KG1 (cell line): ENCODE measurements at regions not wholly inside any gene's neighbourhood (a gene's known extent, or its start where the extent isn't known, plus 50 kb on each side); places are given as distances from the start of the nearest gene placed in this dataset.
"Not testable (repeated sequence)": the region's sequence is repeated elsewhere in the genome, so short reads cannot be mapped to it uniquely, and the experiment has no call there.

Source experiments
- DNase-seq: peaks from one replicate; lab custom pipeline; 2025; lab: John Stamatoyannopoulos, UW

GRCh38 chr5:87198010-87198409 is 69.7 kb upstream of the RASA1 start:
- DNase-seq: no peak

DNA sequence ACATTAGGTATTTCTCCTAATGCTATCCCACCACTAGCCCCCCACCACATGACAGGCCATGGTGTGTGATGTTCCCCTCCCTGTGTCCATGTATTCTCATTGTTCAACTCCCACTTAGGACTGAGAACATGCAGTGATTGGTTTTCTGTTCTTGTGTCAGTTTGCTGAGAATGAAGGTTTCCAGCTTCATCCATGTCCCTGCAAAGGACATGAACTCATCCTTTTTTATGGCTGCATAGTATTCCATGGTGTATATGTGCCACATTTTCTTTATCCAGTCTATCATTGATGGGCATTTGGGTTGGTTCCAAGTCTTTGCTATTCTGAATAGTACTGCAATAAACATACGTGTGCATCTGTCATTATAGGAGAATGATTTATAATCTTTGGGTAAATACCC is 68.4 kb upstream of the RASA1 start:
- DNase-seq: not testable (repeated sequence)

GRCh38 chr5:87199704-87200103 is 68.0 kb upstream of the RASA1 start:
- DNase-seq: not testable (repeated sequence)

DNA sequence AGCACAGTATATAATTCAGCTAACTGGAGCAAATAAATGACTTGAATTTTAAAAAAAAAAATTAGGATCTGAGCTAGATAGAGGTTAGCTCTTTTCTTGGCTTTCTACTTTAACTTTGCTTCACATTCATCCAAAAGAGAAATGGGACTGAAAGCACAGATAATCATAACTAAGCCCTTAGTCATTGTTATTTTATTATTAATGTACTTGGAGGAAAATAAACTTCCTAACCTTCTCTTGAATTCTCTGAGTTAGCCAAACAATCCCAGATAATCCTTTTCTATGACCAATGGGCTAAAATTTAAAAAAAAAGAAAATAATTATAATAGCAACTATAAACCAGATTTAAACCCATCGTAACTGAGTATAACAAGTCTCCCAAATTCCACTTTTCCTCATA is 57.6 kb upstream of the RASA1 start:
- no peak for DNase-seq

- DNase-seq: no peak
Measured at GRCh38 chr5:87210743-87211142, 56.9 kb upstream of the RASA1 start.

DNA sequence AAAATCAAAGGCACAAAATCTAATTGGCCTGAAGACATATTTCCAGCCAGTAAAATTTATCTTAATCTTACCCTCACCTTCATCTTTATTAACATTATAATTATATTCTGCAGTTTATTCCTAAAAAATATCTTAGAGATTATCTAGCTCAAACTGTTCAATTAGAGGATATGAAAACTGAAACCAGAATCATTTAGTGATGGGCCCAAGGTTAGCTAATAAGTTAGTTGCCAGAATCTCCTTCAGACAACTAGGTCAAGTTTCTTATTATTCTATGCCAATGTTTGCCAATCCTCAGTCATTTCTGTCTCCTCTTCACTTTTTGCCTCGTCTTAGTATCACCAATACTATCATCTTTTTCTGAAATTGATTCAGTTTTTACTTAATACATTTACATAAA is 56.0 kb upstream of the RASA1 start:
- no peak for DNase-seq

DNA sequence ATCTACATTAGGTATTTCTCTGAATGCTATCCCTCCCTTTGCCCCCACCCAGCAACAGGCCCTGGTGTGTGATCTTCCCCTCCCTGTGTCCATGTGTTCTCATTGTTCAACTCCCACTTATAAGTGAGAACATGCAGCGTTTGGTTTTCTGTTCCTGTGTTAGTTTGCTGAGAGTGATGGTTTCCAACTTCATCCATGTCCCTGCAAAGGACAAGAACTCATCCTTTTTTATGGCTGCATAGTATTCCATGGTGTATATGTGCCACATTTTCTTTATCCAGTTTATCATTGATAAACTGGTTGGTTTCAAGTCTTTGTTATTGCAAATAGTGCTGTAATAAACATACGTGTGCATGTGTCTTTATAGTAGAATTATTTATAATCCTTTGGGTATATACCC is 55.5 kb upstream of the RASA1 start:
- DNase-seq: not testable (repeated sequence)

DNA sequence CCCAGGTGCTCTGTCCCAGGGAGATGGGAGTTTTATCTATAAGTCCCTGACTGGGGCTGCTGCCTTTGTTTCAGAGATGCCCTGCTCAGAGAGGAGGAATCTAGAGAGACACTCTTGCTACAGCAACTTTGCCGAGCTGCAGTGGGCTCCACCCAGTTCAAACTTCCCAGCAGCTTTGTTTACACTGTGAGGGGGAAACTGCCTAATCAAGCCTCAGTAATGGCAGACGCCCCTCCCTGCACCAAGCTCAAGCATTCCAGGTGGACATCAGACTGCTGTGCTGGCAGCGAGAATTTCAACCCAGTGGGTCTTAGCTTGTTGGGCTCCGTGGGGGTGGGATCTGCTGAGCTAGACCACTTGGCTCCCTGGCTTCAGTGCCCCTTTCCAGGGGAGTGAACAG is 50.2 kb upstream of the RASA1 start:
- not testable (repeated sequence) for DNase-seq
